ENCODE measurements at regions not wholly inside any gene's neighbourhood (a gene's known extent, or its start where the extent isn't known, plus 50 kb on each side); places are given as distances from the start of the nearest gene placed in this dataset.

GRCh38 chr5:3004361-3005080 is 253.0 kb upstream of the IRX2 start:
- DNase-seq, result no peak

- DNase-seq, result no peak
Observed at GRCh38 chr5:3002230-3002629, 250.8 kb upstream of the IRX2 start.

- DNase-seq, result no peak
Observed at GRCh38 chr5:3000631-3001030, 249.2 kb upstream of the IRX2 start.

GRCh38 chr5:2999926-3000325 is 248.4 kb upstream of the IRX2 start:
- no peak for DNase-seq

GRCh38 chr5:2998106-2998505 is 246.6 kb upstream of the IRX2 start:
- DNase-seq, result no peak

- DNase-seq, result no peak
Observed at GRCh38 chr5:2997179-2997578, 245.7 kb upstream of the IRX2 start.

GRCh38 chr5:2996687-2997086 is 245.2 kb upstream of the IRX2 start:
- DNase-seq, result no peak

- DNase-seq, result no peak
Observed at GRCh38 chr5:2996248-2996647, 244.8 kb upstream of the IRX2 start.

GRCh38 chr5:2995667-2996066 is 244.2 kb upstream of the IRX2 start:
- no peak for DNase-seq

GRCh38 chr5:2995035-2995434 is 243.6 kb upstream of the IRX2 start:
- no peak for DNase-seq

- no peak for DNase-seq
Observed at GRCh38 chr5:2993771-2994170, 242.3 kb upstream of the IRX2 start.

GRCh38 chr5:2993301-2993700 is 241.8 kb upstream of the IRX2 start:
- DNase-seq, result no peak

GRCh38 chr5:2992806-2993205 is 241.3 kb upstream of the IRX2 start:
- DNase-seq, result no peak

- DNase-seq, result peak; percentile 99
Observed at GRCh38 chr5:2991884-2992283, 240.4 kb upstream of the IRX2 start.

- DNase-seq, result peak; percentile 82
Observed at GRCh38 chr5:2989517-2989916, 238.0 kb upstream of the IRX2 start.

- DNase-seq, result no peak
Observed at GRCh38 chr5:2986301-2986700, 234.8 kb upstream of the IRX2 start.

GRCh38 chr5:2985718-2986117 is 234.2 kb upstream of the IRX2 start:
- no peak for DNase-seq

GRCh38 chr5:2983583-2984300 is 232.3 kb upstream of the IRX2 start:
- no peak for DNase-seq

- no peak for DNase-seq
Observed at GRCh38 chr5:2981652-2982051, 230.2 kb upstream of the IRX2 start.

GRCh38 chr5:2981035-2981434 is 229.6 kb upstream of the IRX2 start:
- DNase-seq, result no peak

GRCh38 chr5:2960294-2960693 is 208.8 kb upstream of the IRX2 start:
- DNase-seq, result peak; percentile 73

GRCh38 chr5:2958976-2959375 is 207.5 kb upstream of the IRX2 start:
- DNase-seq, result no peak

- DNase-seq, result no peak
Observed at GRCh38 chr5:2948875-2949274, 197.4 kb upstream of the IRX2 start.

- no peak for DNase-seq
Observed at GRCh38 chr5:2946315-2946714, 194.8 kb upstream of the IRX2 start.

- no peak for DNase-seq
Observed at GRCh38 chr5:2936413-2936812, 184.9 kb upstream of the IRX2 start.
